Endodermal cell (in vitro differentiated cells): ENCODE measurements at regions not wholly inside any gene's neighbourhood (a gene's known extent, or its start where the extent isn't known, plus 50 kb on each side); places are given as distances from the start of the nearest gene placed in this dataset.

ENCODE experiments used
- DNase-seq: peaks from one replicate; pipeline ENCODE4 v3.0.0-alpha.2; 2017
- H3K27ac ChIP-seq: 2 replicates; pipeline ENCODE4 v1.5.1; 2013; ENCODE audit warnings: mild to moderate bottlenecking, low read depth, low read length, moderate library complexity
- H3K27me3 ChIP-seq: 2 replicates; pipeline ENCODE4 v1.6.1; 2013; ENCODE audit warnings: mild to moderate bottlenecking, low read length, moderate library complexity; ENCODE audit not compliant: insufficient read depth, control insufficient read depth, poor library complexity, severe bottlenecking
- H3K36me3 ChIP-seq: 2 replicates; pipeline ENCODE4 v1.7.0; 2013; ENCODE audit warnings: mild to moderate bottlenecking, low read length, moderate library complexity; ENCODE audit not compliant: control insufficient read depth, insufficient read depth
- H3K4me1 ChIP-seq: one replicate; pipeline ENCODE4 v1.7.0; 2013; ENCODE audit warnings: low read length; ENCODE audit not compliant: control insufficient read depth, insufficient read depth
- H3K4me3 ChIP-seq: 2 replicates; pipeline ENCODE4 v1.5.1; 2013; ENCODE audit warnings: mild to moderate bottlenecking, low read length, moderate library complexity
- H3K9ac ChIP-seq: 2 replicates; pipeline ENCODE4 v1.6.1; 2013; ENCODE audit warnings: mild to moderate bottlenecking, low read length, moderate library complexity; ENCODE audit not compliant: poor library complexity, severe bottlenecking; ENCODE audit errors: extremely low read depth
- H3K9me3 ChIP-seq: 2 replicates; pipeline ENCODE4 v1.6.1; 2013; ENCODE audit warnings: mild to moderate bottlenecking, low read length, moderate library complexity; ENCODE audit not compliant: control insufficient read depth
- H3K27ac Mint-ChIP-seq: 2 replicates; pipeline ENCODE4 v1.8.0; 2020; ENCODE audit warnings: mixed read lengths
- H3K27me3 Mint-ChIP-seq: 2 replicates; pipeline ENCODE4 v1.8.0; 2021; ENCODE audit warnings: mild to moderate bottlenecking, mixed read lengths; ENCODE audit not compliant: insufficient read depth
- H3K36me3 Mint-ChIP-seq: 2 replicates; pipeline ENCODE4 v1.8.0; 2020; ENCODE audit warnings: low read depth, mixed read lengths
- H3K4me1 Mint-ChIP-seq: 2 replicates; pipeline ENCODE4 v1.8.0; 2020; ENCODE audit warnings: mixed read lengths
- H3K4me3 Mint-ChIP-seq: 2 replicates; pipeline ENCODE4 v1.8.0; 2020; ENCODE audit warnings: mild to moderate bottlenecking, moderate library complexity, mixed read lengths
- H3K9me3 Mint-ChIP-seq: 2 replicates; pipeline ENCODE4 v1.8.0; 2020; ENCODE audit warnings: mild to moderate bottlenecking, mixed read lengths
- WGBS, 2 experiments: methylation state at CpG; one replicate each; pipeline versions ENCODE4 v1.1.5 to v1.1.7; 2013; ENCODE audit warnings: missing lambda C conversion rate in 2 of 2, mixed read lengths in 1 of 2; ENCODE audit not compliant: insufficient coverage in 1 of 2, insufficient read length in 1 of 2; 5-methylcytosine and 5-hydroxymethylcytosine counted together
- TF ChIP-seq, protein P1 (sequence below): fragments of 200-600 bp; sonication (generic); conservative IDR thresholded peaks from 2 replicates; pipeline ENCODE4 v1.5.0; 2021; ENCODE audit warnings: antibody characterized with exemption, mild to moderate bottlenecking

DNA sequence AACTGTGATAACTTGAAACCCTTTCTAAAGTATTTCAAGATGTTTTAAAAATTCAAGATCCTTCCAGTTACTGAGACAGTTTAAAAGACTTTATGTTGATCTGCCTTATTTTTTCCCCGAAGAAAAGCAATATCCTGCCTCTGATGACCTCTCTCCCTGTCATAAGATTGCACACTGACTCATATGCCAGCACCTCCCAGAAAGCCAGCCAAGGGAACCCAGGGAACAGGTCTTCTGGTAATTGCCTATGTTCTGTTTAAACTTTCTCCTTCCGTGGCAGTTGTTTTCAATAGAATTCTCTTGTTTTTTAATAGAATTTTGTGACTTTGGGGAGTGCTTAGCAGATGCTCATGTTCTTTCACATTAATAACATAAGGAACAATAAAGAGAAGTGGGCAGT is 300.2 kb upstream of the PRKD1 start:
- H3K4me3 ChIP-seq, result no peak overlapping the region
- no peaks in the 10 kb centered on the region for H3K27me3 ChIP-seq
- no peak overlapping the region for H3K27ac Mint-ChIP-seq
- H3K27me3 Mint-ChIP-seq, result no peaks in the 10 kb centered on the region
- WGBS, 2 experiments, result 91 to 100% methylated on average over 1 to 2 of the region's 2 CpGs
- no peaks in the 10 kb centered on the region for H3K9me3 ChIP-seq
- TF ChIP-seq, protein P1, sequence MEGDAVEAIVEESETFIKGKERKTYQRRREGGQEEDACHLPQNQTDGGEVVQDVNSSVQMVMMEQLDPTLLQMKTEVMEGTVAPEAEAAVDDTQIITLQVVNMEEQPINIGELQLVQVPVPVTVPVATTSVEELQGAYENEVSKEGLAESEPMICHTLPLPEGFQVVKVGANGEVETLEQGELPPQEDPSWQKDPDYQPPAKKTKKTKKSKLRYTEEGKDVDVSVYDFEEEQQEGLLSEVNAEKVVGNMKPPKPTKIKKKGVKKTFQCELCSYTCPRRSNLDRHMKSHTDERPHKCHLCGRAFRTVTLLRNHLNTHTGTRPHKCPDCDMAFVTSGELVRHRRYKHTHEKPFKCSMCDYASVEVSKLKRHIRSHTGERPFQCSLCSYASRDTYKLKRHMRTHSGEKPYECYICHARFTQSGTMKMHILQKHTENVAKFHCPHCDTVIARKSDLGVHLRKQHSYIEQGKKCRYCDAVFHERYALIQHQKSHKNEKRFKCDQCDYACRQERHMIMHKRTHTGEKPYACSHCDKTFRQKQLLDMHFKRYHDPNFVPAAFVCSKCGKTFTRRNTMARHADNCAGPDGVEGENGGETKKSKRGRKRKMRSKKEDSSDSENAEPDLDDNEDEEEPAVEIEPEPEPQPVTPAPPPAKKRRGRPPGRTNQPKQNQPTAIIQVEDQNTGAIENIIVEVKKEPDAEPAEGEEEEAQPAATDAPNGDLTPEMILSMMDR, result no peak
- H3K36me3 Mint-ChIP-seq, result no peaks in the 10 kb centered on the region
- H3K9me3 Mint-ChIP-seq, result no peaks in the 10 kb centered on the region
- H3K9ac ChIP-seq, result no peak overlapping the region
- peaks cover 9% of the 10 kb centered on the region for H3K4me1 Mint-ChIP-seq
- H3K4me3 Mint-ChIP-seq, result no peak overlapping the region
- H3K27ac ChIP-seq, result no peak overlapping the region
- peaks cover 8% of the 10 kb centered on the region for H3K4me1 ChIP-seq
- H3K36me3 ChIP-seq, result no peaks in the 10 kb centered on the region
- DNase-seq, result no peak

DNA sequence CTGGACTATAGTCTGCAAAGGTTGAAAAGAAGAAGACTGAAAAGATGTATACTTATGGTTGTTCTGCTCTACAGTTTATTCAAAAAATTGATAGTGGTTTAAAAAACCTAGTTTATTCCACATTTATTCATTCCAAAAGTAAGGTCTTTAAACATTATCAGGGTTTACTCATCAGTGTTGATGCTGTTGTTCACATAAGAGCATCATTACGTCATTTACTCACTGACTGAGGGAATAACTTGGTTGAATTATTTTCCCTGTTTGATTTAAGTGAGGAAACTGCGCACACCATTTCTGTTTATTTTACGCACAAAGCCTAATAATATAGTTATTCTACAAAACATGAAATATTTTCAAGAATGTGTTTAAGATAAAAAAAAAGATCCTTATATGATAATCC is 303.1 kb upstream of the PRKD1 start:
- Mint-ChIP-seq H3K4me1 (no peaks in the 10 kb centered on the region), H3K4me3 (no peak overlapping the region), H3K9me3 (no peaks in the 10 kb centered on the region), H3K27ac (no peak overlapping the region), H3K36me3 (no peaks in the 10 kb centered on the region), H3K27me3 (no peaks in the 10 kb centered on the region)
- 100% methylated on average over 1 of the region's 3 CpGs for WGBS, 2 experiments
- TF ChIP-seq, protein P1, result no peak
- Histone ChIP-seq H3K36me3 (no peaks in the 10 kb centered on the region), H3K27me3 (no peaks in the 10 kb centered on the region), H3K9me3 (no peaks in the 10 kb centered on the region), H3K4me3 (no peak overlapping the region), H3K4me1 (no peaks in the 10 kb centered on the region), H3K9ac (no peak overlapping the region), H3K27ac (no peak overlapping the region)
- DNase-seq, result no peak

DNA sequence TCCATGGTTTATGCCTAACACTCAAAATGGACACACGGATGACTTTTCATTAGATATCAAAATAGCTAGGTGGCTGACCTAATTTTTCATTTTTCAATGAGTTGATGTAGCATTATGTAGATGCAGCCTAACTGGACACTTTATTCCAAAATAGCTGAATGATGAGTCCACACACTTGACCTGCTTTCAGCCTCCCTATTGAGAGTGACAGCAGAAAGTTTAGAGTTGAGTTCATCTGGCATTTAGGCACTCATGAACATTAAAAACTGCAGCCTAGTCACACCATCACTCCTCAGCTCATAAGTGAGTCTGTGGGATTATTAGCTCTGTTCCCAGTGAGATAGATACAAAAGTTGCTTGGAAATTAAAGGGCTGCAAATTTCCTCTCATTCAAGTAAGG is 307.3 kb upstream of the PRKD1 start:
- Histone ChIP-seq H3K4me3 (no peak overlapping the region), H3K9ac (no peak overlapping the region), H3K9me3 (no peaks in the 10 kb centered on the region), H3K36me3 (no peaks in the 10 kb centered on the region), H3K4me1 (no peaks in the 10 kb centered on the region), H3K27ac (no peak overlapping the region), H3K27me3 (no peaks in the 10 kb centered on the region)
- Mint-ChIP-seq H3K27ac (no peak overlapping the region), H3K9me3 (no peaks in the 10 kb centered on the region), H3K4me3 (no peak overlapping the region), H3K27me3 (no peaks in the 10 kb centered on the region), H3K4me1 (peaks cover 6% of the 10 kb centered on the region), H3K36me3 (no peaks in the 10 kb centered on the region)
- DNase-seq, result no peak
- TF ChIP-seq, protein P1, result no peak
- 95% methylated on average over 1 of the region's 1 CpG; no CpG with 5 or more reads in 1 of the 2 experiments for WGBS, 2 experiments
